ENCODE measurements at regions not wholly inside any gene's neighbourhood (a gene's known extent, or its start where the extent isn't known, plus 50 kb on each side); places are given as distances from the start of the nearest gene placed in this dataset.

DNA sequence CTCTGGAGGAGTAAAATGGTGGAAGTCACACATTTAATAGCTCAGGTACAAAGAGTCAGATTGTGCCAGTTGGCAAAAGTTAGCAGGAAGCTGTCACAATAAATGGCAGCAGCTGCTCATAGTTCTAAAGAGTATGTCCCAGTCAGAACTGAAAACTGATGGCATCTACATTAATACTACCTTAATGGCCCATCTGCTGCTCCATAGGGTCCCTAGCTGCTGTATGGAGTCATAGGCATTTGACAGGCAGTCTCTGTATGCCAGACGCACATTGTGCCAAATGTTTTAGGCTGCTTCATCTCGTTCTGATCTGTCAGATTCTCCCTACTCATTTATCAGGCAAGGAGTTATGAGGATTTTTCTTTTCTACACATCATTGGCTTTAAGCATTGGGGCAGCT is 515.8 kb upstream of the ARRDC3 start:
- Histone ChIP-seq H3K36me3 (no peaks in the 10 kb centered on the region), H3K27ac (no peak overlapping the region), H3K27me3 (no peaks in the 10 kb centered on the region), H3K9me3 (no peaks in the 10 kb centered on the region), H3K4me1 (no peaks in the 10 kb centered on the region), H3K4me3 (no peak overlapping the region)
- no peak for ATAC-seq
- WGBS, 2 donors (ENCODE audit: low coverage in 1 of 2): 33 to 47% methylated on average over 2 of the region's 2 CpGs
- TF ChIP-seq EP300 (IDR thresholded peaks at IDR 0.05): no peak
- TF ChIP-seq, protein P1, sequence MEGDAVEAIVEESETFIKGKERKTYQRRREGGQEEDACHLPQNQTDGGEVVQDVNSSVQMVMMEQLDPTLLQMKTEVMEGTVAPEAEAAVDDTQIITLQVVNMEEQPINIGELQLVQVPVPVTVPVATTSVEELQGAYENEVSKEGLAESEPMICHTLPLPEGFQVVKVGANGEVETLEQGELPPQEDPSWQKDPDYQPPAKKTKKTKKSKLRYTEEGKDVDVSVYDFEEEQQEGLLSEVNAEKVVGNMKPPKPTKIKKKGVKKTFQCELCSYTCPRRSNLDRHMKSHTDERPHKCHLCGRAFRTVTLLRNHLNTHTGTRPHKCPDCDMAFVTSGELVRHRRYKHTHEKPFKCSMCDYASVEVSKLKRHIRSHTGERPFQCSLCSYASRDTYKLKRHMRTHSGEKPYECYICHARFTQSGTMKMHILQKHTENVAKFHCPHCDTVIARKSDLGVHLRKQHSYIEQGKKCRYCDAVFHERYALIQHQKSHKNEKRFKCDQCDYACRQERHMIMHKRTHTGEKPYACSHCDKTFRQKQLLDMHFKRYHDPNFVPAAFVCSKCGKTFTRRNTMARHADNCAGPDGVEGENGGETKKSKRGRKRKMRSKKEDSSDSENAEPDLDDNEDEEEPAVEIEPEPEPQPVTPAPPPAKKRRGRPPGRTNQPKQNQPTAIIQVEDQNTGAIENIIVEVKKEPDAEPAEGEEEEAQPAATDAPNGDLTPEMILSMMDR (IDR thresholded peaks at IDR 0.05): no peak
- TF ChIP-seq POLR2A (IDR thresholded peaks at IDR 0.05): no peak
- no peak for TF ChIP-seq POLR2AphosphoS5 (IDR thresholded peaks at IDR 0.05)

DNA sequence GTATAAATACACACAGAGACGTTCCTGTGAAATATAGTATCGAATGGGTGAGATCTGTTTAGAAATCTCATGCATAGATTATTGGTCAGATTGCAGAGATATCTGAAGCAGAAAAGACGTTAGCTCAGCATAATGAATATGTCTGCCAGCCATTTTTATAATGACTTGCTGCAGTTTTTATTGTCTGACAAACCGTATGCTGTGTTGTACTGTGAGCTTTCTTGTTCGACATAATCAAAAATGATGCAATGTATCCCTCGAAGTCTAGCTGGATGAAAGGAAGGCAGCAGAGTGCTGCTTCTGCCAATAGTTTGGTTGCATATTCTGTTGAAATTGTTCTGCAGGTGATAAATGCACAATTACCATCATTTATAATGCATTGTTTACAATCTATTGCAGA is 514.9 kb upstream of the ARRDC3 start:
- ATAC-seq: no peak
- no peak overlapping the region for H3K4me3 ChIP-seq
- no peak for TF ChIP-seq POLR2AphosphoS5 (IDR thresholded peaks at IDR 0.05)
- TF ChIP-seq, protein P1 (IDR thresholded peaks at IDR 0.05): no peak
- no peak for TF ChIP-seq POLR2A (IDR thresholded peaks at IDR 0.05)
- no peak for TF ChIP-seq EP300 (IDR thresholded peaks at IDR 0.05)
- no peaks in the 10 kb centered on the region for H3K9me3 ChIP-seq
- no peaks in the 10 kb centered on the region for H3K4me1 ChIP-seq
- no peak overlapping the region for H3K27ac ChIP-seq
- no peaks in the 10 kb centered on the region for H3K36me3 ChIP-seq
- 61 to 64% methylated on average over 6 of the region's 6 CpGs for WGBS, 2 donors (ENCODE audit: low coverage in 1 of 2)
- no peaks in the 10 kb centered on the region for H3K27me3 ChIP-seq

DNA sequence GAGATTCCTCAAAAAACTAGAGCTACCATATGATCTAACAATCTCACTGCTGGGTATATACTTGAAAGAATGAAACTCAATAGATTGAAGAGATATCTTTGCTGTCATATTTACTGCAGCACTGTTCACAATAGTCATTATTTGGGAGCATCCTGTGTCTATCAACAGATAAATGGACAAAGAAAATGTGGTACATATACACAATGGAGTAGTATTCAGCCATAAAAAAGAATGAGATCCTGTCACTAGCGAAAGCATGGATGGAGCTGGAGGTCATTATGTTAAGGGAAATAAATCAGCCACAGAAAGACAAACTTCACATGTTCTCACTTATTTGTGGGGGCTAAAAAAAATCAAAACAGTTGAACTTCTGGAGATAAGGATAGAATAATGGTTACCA is 505.7 kb upstream of the ARRDC3 start:
- H3K27me3 ChIP-seq: no peaks in the 10 kb centered on the region

DNA sequence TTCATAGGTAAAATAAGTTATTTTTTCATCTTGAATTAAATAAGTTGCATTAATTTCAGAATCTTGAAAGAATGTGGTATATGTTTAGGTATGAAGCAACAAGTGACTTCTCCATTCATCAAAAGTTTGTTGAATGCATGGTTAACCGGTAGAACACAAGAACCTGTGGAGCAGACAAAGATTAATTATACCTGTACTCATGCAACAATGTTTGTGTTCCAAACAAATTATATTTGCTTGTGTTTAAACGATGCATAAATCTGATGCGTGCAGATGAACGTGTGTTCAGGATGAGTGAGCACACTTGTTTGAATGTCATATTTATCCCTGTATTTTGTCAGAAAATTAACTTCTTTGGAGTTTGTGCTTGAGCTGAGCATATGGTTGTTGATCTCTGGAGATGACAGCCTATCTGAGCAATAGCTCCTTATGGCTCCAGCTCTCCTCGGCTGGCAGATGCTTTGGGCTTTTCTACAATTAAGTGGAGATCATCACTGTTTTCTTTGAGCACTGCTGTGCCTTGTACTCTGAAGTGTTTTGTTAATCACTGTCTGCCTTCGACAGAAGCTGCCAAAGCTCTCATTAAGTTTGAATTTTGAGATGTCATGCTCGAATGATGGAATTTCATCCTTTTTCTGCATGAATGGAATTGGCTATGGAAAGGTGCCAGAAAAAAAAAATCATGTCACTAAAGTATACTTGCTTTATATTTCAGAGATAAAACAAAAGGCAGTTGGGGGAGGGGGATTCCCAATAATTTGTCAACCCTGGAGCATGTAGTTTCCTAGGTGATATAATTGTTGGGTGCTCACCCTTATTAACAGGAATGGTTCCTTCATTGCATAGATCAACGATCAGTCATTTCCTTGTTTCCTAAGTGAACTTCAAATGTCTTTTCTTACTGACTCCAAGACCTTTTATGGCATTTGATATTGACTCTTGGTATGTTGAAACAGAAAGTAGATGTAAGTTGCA is 502.5 kb upstream of the ARRDC3 start:
- Histone ChIP-seq H3K27ac (no peak overlapping the region), H3K9me3 (peaks cover 0 to 4% (median 0%) of the 10 kb centered on the region in 3 donors), H3K36me3 (no peaks in the 10 kb centered on the region), H3K4me3 (no peak overlapping the region), H3K27me3 (no peaks in the 10 kb centered on the region), H3K4me1 (no peaks in the 10 kb centered on the region)
- 51 to 63% methylated on average over 7 to 8 of the region's 8 CpGs for whole genome bisulfite sequencing, 2 donors (ENCODE audit: low coverage in 1 of 2)
- TF ChIP-seq, protein P1 (IDR thresholded peaks at IDR 0.05): no peak
- TF ChIP-seq EP300 (IDR thresholded peaks at IDR 0.05) (no peak), POLR2A (IDR thresholded peaks at IDR 0.05) (no peak), POLR2AphosphoS5 (IDR thresholded peaks at IDR 0.05) (no peak)
- no peak for ATAC-seq

More for the DNA sequence above, 505.7 kb upstream of the ARRDC3 start:
- TF ChIP-seq, protein P1 (IDR thresholded peaks at IDR 0.05): no peak
- TF ChIP-seq EP300 (IDR thresholded peaks at IDR 0.05): no peak
- TF ChIP-seq POLR2A (IDR thresholded peaks at IDR 0.05): no peak
- TF ChIP-seq POLR2AphosphoS5 (IDR thresholded peaks at IDR 0.05): no peak
- ATAC-seq: no peak
- no peak overlapping the region for H3K27ac ChIP-seq
- no peaks in the 10 kb centered on the region for H3K36me3 ChIP-seq
- H3K4me3 ChIP-seq: no peak overlapping the region
- WGBS, 2 donors (ENCODE audit: low coverage in 1 of 2): 85 to 86% methylated on average over 1 of the region's 1 CpG
- no peaks in the 10 kb centered on the region for H3K4me1 ChIP-seq
- peaks cover 0 to 4% (median 0%) of the 10 kb centered on the region in 3 donors for H3K9me3 ChIP-seq

DNA sequence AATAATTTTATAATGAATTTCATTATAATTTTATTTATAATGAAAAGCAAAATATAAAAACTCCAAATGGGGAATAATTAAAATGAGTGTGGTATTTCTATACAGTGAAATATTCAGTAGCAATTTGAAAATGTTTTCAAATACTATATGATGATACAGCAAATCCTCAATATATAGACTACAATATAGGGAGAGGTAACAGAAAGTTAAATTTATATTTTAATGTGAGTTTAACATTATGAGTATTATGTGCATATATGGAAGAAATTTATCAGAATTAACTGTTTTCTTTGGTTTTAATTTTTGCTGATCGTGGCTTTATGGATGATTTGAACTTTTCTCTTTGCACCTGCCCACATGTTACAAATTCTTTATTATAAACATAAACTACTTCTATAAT is 500.9 kb upstream of the ARRDC3 start:
- H3K4me1 ChIP-seq: no peaks in the 10 kb centered on the region
- H3K9me3 ChIP-seq: peaks cover 0 to 3% (median 0%) of the 10 kb centered on the region in 3 donors
- WGBS, 2 donors (ENCODE audit: low coverage in 1 of 2): 81 to 82% methylated on average over 1 of the region's 1 CpG
- no peak overlapping the region for H3K27ac ChIP-seq
- H3K36me3 ChIP-seq: no peaks in the 10 kb centered on the region
- H3K27me3 ChIP-seq: no peaks in the 10 kb centered on the region
- TF ChIP-seq, protein P1 (IDR thresholded peaks at IDR 0.05): no peak
- no peak for TF ChIP-seq EP300 (IDR thresholded peaks at IDR 0.05)
- no peak for TF ChIP-seq POLR2A (IDR thresholded peaks at IDR 0.05)
- no peak for TF ChIP-seq POLR2AphosphoS5 (IDR thresholded peaks at IDR 0.05)
- no peak for ATAC-seq
- no peak overlapping the region for H3K4me3 ChIP-seq
